ENCODE measurements at regions not wholly inside any gene's neighbourhood (a gene's known extent, or its start where the extent isn't known, plus 50 kb on each side); places are given as distances from the start of the nearest gene placed in this dataset.
"Not testable (repeated sequence)": the region's sequence is repeated elsewhere in the genome, so short reads cannot be mapped to it uniquely, and the experiment has no call there.

DNA sequence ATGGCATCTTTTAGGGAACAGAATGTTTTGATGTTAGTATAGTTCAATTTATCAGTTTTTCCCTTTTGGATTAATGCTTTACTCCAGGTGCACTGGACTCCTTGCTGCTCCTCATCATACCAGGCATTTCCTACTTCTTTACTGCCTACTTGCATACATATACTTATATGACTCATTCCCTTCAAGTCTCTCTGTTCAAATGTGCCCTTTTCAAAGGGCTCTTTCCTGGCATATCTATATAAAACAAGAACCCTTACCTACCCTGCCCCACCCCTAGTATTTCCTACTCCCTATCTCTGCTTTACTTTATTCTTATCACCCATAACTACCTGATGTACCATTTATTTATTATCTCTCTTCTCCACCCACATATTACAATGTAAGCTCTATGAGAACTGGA lies 90.6 kb downstream of the CAPZA3 start (continued):
- TF ChIP-seq SPI1 (IDR thresholded peaks at IDR 0.05; ENCODE audit: borderline replicate concordance, insufficient read depth, low read depth, low read length): no peak
- TF ChIP-seq, protein P1, sequence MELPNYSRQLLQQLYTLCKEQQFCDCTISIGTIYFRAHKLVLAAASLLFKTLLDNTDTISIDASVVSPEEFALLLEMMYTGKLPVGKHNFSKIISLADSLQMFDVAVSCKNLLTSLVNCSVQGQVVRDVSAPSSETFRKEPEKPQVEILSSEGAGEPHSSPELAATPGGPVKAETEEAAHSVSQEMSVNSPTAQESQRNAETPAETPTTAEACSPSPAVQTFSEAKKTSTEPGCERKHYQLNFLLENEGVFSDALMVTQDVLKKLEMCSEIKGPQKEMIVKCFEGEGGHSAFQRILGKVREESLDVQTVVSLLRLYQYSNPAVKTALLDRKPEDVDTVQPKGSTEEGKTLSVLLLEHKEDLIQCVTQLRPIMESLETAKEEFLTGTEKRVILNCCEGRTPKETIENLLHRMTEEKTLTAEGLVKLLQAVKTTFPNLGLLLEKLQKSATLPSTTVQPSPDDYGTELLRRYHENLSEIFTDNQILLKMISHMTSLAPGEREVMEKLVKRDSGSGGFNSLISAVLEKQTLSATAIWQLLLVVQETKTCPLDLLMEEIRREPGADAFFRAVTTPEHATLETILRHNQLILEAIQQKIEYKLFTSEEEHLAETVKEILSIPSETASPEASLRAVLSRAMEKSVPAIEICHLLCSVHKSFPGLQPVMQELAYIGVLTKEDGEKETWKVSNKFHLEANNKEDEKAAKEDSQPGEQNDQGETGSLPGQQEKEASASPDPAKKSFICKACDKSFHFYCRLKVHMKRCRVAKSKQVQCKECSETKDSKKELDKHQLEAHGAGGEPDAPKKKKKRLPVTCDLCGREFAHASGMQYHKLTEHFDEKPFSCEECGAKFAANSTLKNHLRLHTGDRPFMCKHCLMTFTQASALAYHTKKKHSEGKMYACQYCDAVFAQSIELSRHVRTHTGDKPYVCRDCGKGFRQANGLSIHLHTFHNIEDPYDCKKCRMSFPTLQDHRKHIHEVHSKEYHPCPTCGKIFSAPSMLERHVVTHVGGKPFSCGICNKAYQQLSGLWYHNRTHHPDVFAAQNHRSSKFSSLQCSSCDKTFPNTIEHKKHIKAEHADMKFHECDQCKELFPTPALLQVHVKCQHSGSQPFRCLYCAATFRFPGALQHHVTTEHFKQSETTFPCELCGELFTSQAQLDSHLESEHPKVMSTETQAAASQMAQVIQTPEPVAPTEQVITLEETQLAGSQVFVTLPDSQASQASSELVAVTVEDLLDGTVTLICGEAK (IDR thresholded peaks at IDR 0.05; ENCODE audit: borderline replicate concordance): no peak

DNA sequence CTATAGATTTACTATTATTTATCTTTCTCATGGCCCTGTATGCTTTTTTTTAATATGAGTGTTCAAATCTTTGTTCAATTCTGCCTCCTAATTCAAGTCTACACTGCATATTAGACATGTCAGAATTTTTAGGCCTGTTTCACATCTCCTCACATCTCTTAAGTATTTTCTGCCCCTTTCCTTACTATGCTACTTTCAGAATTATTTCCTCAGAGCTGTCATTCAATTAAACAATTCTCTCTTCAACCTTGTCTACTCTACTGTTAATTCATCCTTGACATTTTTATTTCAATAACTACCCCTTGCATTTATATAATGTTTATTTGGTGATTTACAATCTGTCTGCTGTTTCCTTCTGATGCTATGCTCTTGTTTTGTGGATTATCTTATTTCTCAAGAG lies 91.1 kb downstream of the CAPZA3 start:
- intact Hi-C loops (cut with micrococcal nuclease; ENCODE audit: unreplicated experiment): no loop called here
- Histone ChIP-seq H3K4me2 (ENCODE audit: control insufficient read depth, insufficient read depth) (no peak overlapping the region), H3K79me2 (ENCODE audit: control insufficient read depth, insufficient read depth, low read length) (no peaks in the 10 kb centered on the region), H4K20me1 (ENCODE audit: control insufficient read depth, insufficient read depth) (no peaks in the 10 kb centered on the region), H3K27ac (ENCODE audit: control insufficient read depth, insufficient read depth) (no peak overlapping the region), H3K4me3 (no peak overlapping the region), H3K9ac (ENCODE audit: control insufficient read depth, insufficient read depth, low read length) (no peak overlapping the region), H3K4me1 (ENCODE audit: control insufficient read depth, insufficient read depth, low read length) (no peaks in the 10 kb centered on the region), H2AFZ (ENCODE audit: control insufficient read depth, low read depth, low read length) (no peak overlapping the region), H3K9me3 (replicated peaks; ENCODE audit: control insufficient read depth, insufficient read depth, low read length) (no peaks in the 10 kb centered on the region), H3K36me3 (ENCODE audit: control insufficient read depth in 2 of 2, insufficient read depth in 2 of 2, low read length in 1 of 2) (no peaks in the 10 kb centered on the region), H3K27me3 (replicated peaks in 1 of 2; ENCODE audit: control insufficient read depth in 2 of 2, insufficient read depth in 2 of 2, low read length in 1 of 2) (no peaks in the 10 kb centered on the region)
- ChIA-PET POLR2A (no interaction called here), SMC1A (ENCODE audit: uncharacterized antibody, unreplicated experiment) (no interaction called here), RAD21 (ENCODE audit: unreplicated experiment) (no interaction called here), CTCF (no interaction called here)
- no peak for ATAC-seq
- in situ Hi-C loops (cut with MboI): no loop called here
- no peak for FAIRE-seq
- DNase-seq (ENCODE audit: low read depth, low spot score): no peak
- BruUV-seq (replicated peaks): no TSS peak
- TF ChIP-seq SIX5 (IDR thresholded peaks at IDR 0.05; ENCODE audit: low read depth, low read length, severe bottlenecking): no peak
- TF ChIP-seq GABPA (IDR thresholded peaks at IDR 0.05; ENCODE audit: low read depth): no peak
- TF ChIP-seq, protein P2, sequence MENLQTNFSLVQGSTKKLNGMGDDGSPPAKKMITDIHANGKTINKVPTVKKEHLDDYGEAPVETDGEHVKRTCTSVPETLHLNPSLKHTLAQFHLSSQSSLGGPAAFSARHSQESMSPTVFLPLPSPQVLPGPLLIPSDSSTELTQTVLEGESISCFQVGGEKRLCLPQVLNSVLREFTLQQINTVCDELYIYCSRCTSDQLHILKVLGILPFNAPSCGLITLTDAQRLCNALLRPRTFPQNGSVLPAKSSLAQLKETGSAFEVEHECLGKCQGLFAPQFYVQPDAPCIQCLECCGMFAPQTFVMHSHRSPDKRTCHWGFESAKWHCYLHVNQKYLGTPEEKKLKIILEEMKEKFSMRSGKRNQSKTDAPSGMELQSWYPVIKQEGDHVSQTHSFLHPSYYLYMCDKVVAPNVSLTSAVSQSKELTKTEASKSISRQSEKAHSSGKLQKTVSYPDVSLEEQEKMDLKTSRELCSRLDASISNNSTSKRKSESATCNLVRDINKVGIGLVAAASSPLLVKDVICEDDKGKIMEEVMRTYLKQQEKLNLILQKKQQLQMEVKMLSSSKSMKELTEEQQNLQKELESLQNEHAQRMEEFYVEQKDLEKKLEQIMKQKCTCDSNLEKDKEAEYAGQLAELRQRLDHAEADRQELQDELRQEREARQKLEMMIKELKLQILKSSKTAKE (IDR thresholded peaks at IDR 0.05; ENCODE audit: low read depth, poor library complexity, severe bottlenecking): no peak
- TF ChIP-seq TARDBP (IDR thresholded peaks at IDR 0.05; ENCODE audit: borderline replicate concordance): no peak

DNA sequence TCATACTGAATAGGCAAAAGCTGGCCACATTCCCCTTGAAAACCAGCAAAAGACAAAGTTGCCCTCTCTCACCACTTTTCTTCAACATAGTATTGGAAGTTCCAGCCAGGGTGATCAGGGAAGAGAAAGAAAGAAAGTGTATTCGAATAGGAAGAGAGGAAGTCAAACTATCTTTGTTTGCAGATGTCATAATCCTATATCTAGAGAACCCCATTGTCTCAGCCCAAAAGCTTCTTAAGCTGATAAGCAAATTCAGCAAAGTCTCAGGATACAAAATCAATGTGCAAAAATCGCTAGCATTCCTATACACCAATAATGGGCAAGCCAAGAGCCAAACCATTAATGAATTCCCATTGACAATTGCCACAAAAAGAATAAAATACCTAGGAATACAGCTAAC lies 95.0 kb downstream of the CAPZA3 start:
- H3K79me2 ChIP-seq (ENCODE audit: control insufficient read depth, insufficient read depth, low read length); H3K4me2 ChIP-seq (ENCODE audit: control insufficient read depth, insufficient read depth); intact Hi-C loops (cut with micrococcal nuclease; ENCODE audit: unreplicated experiment); H3K9me3 ChIP-seq (replicated peaks; ENCODE audit: control insufficient read depth, insufficient read depth, low read length); H3K4me1 ChIP-seq (ENCODE audit: control insufficient read depth, insufficient read depth, low read length); H4K20me1 ChIP-seq (ENCODE audit: control insufficient read depth, insufficient read depth); H3K9ac ChIP-seq (ENCODE audit: control insufficient read depth, insufficient read depth, low read length); in situ Hi-C loops (cut with MboI); FAIRE-seq; BruUV-seq (replicated peaks); CTCF ChIA-PET; H3K27me3 ChIP-seq (replicated peaks in 1 of 2; ENCODE audit: control insufficient read depth in 2 of 2, insufficient read depth in 2 of 2, low read length in 1 of 2); DNase-seq (ENCODE audit: low read depth, low spot score); H3K4me3 ChIP-seq; H3K27ac ChIP-seq (ENCODE audit: control insufficient read depth, insufficient read depth); POLR2A ChIA-PET; ATAC-seq; SMC1A ChIA-PET (ENCODE audit: uncharacterized antibody, unreplicated experiment); H3K36me3 ChIP-seq (ENCODE audit: control insufficient read depth in 2 of 2, insufficient read depth in 2 of 2, low read length in 1 of 2); H2AFZ ChIP-seq (ENCODE audit: control insufficient read depth, low read depth, low read length): not testable (repeated sequence)
- RAD21 ChIA-PET (ENCODE audit: unreplicated experiment): interaction anchor here (0.6 kb wide), 1 partner anchor 1608 kb away, joined by 4 read pairs; no protein-coding TSS in a partner anchor
- WGBS (ENCODE audit: insufficient coverage, insufficient replicate concordance, low lambda C conversion rate, missing lambda C conversion rate): 0% methylated on average over 2 of the region's 2 CpGs

Measured in GM12878 (cell line).